IMR-90 (cell line): ENCODE measurements at regions not wholly inside any gene's neighbourhood (a gene's known extent, or its start where the extent isn't known, plus 50 kb on each side); places are given as distances from the start of the nearest gene placed in this dataset.

ENCODE experiments used
- ATAC-seq: fragments of 200-7000 bp; cut with Tn5 transposase; 2 replicates; pipeline ENCODE4 v1.9.1; 2020; ENCODE audit warnings: low read depth, mild to moderate bottlenecking, moderate library complexity
- BruUV-seq: library from RNA; stranded (reverse); fragments of 400-500 nt; replicated peaks from 2 replicates; lab custom pipeline; 2021; lab: Mats Ljungman, UMichigan
- CTCF ChIA-PET: fragments of 300-600 bp; formaldehyde crosslinking; extraction: SDS; loops from one replicate; lab custom pipeline; 2021; ENCODE audit warnings: antibody characterized with exemption; lab: Yijun Ruan, JAX
- POLR2A ChIA-PET: fragments of 300-600 bp; sonication (Branson Sonifier 250); formaldehyde crosslinking; loops from one replicate; lab custom pipeline; 2022; ENCODE audit warnings: antibody characterized with exemption; ENCODE audit not compliant: unreplicated experiment; lab: Charles Lee
- DNase-seq: peaks from one replicate; pipeline ENCODE4 v3.0.0; 2013
- H2AFZ ChIP-seq: replicated peaks from 2 replicates; pipeline ENCODE3; 2013; ENCODE audit warnings: low read length, mild to moderate bottlenecking; ENCODE audit not compliant: poor library complexity
- H2AK5ac ChIP-seq: 2 replicates; pipeline ENCODE4 v1.6.1; 2013; ENCODE audit warnings: low read depth, low read length, inconsistent platforms
- H2AK9ac ChIP-seq: replicated peaks from 2 replicates; pipeline ENCODE3; 2013; ENCODE audit warnings: mild to moderate bottlenecking, low read depth, low read length, moderate library complexity; ENCODE audit not compliant: poor library complexity
- H2BK120ac ChIP-seq: 2 replicates; pipeline ENCODE4 v1.6.1; 2013; ENCODE audit warnings: low read depth, low read length, inconsistent platforms
- H2BK15ac ChIP-seq: 3 replicates; pipeline ENCODE4 v1.6.1; 2013; ENCODE audit warnings: low read depth, low read length, inconsistent platforms
- H2BK20ac ChIP-seq: 2 replicates; pipeline ENCODE4 v1.6.1; 2013; ENCODE audit warnings: low read depth, mild to moderate bottlenecking, inconsistent platforms, low read length, moderate library complexity
- H2BK5ac ChIP-seq: 2 replicates; pipeline ENCODE4 v1.6.1; 2013; ENCODE audit warnings: mild to moderate bottlenecking, low read depth, low read length, inconsistent platforms; ENCODE audit not compliant: poor library complexity, severe bottlenecking
- H3K14ac ChIP-seq: replicated peaks from 2 replicates; pipeline ENCODE4 v1.6.1; 2013; ENCODE audit warnings: low read depth, low read length, inconsistent platforms
- H3K18ac ChIP-seq: 2 replicates; pipeline ENCODE4 v1.6.1; 2013; ENCODE audit warnings: low read depth, low read length, control low read depth
- H3K23ac ChIP-seq: 2 replicates; pipeline ENCODE4 v1.6.1; 2013; ENCODE audit warnings: low read depth, low read length, inconsistent platforms
- H3K27ac ChIP-seq: 2 replicates; pipeline ENCODE4 v1.5.1; 2013; ENCODE audit warnings: mild to moderate bottlenecking, control low read depth, low read length; ENCODE audit not compliant: insufficient read depth
- H3K27me3 ChIP-seq: 2 replicates; pipeline ENCODE4 v1.6.1; 2013; ENCODE audit warnings: low read length; ENCODE audit not compliant: control insufficient read depth, insufficient read depth
- H3K36me3 ChIP-seq: 2 replicates; pipeline ENCODE4 v1.6.1; 2013; ENCODE audit warnings: low read length, mixed read lengths; ENCODE audit not compliant: control insufficient read depth, insufficient read depth
- H3K4ac ChIP-seq: 2 replicates; pipeline ENCODE4 v1.6.1; 2013; ENCODE audit warnings: low read depth, low read length, inconsistent platforms
- H3K4me1 ChIP-seq: 2 replicates; pipeline ENCODE4 v1.6.1; 2013; ENCODE audit warnings: low read length, mixed read lengths; ENCODE audit not compliant: control insufficient read depth, insufficient read depth
- H3K4me2 ChIP-seq: 2 replicates; pipeline ENCODE4 v1.6.1; 2013; ENCODE audit warnings: low read depth, mild to moderate bottlenecking, control low read depth, low read length, moderate library complexity
- H3K4me3 ChIP-seq: 2 replicates; pipeline ENCODE4 v1.5.1; 2013; ENCODE audit warnings: low read depth, mild to moderate bottlenecking, control low read depth, low read length, moderate library complexity; ENCODE audit not compliant: insufficient read depth
- H3K56ac ChIP-seq: 2 replicates; pipeline ENCODE4 v1.6.1; 2013; ENCODE audit warnings: low read length, inconsistent platforms; ENCODE audit not compliant: insufficient read depth; ENCODE audit errors: extremely low read depth
- H3K79me1 ChIP-seq, 2 experiments: 2 replicates each; pipeline ENCODE4 v1.6.1; 2013; ENCODE audit warnings: low read length in 2 of 2, inconsistent platforms in 1 of 2, low read depth in 1 of 2
- H3K9ac ChIP-seq: 2 replicates; pipeline ENCODE4 v1.6.1; 2013; ENCODE audit warnings: low read depth, low read length, control low read depth
- H3K9me1 ChIP-seq: 2 replicates; pipeline ENCODE4 v1.6.1; 2013; ENCODE audit warnings: low read length, inconsistent platforms; ENCODE audit not compliant: insufficient read depth
- H3K9me3 ChIP-seq: 2 replicates; pipeline ENCODE4 v1.6.1; 2013; ENCODE audit warnings: low read length; ENCODE audit not compliant: control insufficient read depth, insufficient read depth
- H4K20me1 ChIP-seq: 2 replicates; pipeline ENCODE4 v1.6.1; 2013; ENCODE audit warnings: low read length, inconsistent platforms; ENCODE audit not compliant: insufficient read depth
- H4K5ac ChIP-seq: 2 replicates; pipeline ENCODE4 v1.6.1; 2013; ENCODE audit warnings: mild to moderate bottlenecking, low read depth, low read length, control low read depth
- H4K8ac ChIP-seq, 2 experiments: 2 replicates each; pipeline ENCODE4 v1.6.1; 2013; ENCODE audit warnings: low read depth in 2 of 2, low read length in 2 of 2, control low read depth in 1 of 2, inconsistent platforms in 1 of 2
- H4K91ac ChIP-seq: 2 replicates; pipeline ENCODE4 v1.6.1; 2013; ENCODE audit warnings: low read depth, low read length, inconsistent platforms; ENCODE audit not compliant: insufficient read depth
- BHLHE40 ChIP-seq: fragments of 150-350 bp; IDR thresholded peaks from 2 replicates; pipeline ENCODE4 v1.6.1; 2016; ENCODE audit warnings: mild to moderate bottlenecking, low read depth, low read length
- CEBPB ChIP-seq: IDR thresholded peaks from 2 replicates; pipeline ENCODE4 v1.6.1; 2012; ENCODE audit warnings: low read depth, low read length, improper control_type of control experiment
- CHD1 ChIP-seq: IDR thresholded peaks from 2 replicates; pipeline ENCODE4 v1.6.1; 2012; ENCODE audit warnings: low read depth, low read length, improper control_type of control experiment
- CTCF ChIP-seq: conservative IDR thresholded peaks from 2 replicates; pipeline ENCODE4 v1.5.1; 2012; ENCODE audit warnings: mild to moderate bottlenecking, low read depth, low read length, improper control_type of control experiment
- ELK1 ChIP-seq: fragments of 150-350 bp; IDR thresholded peaks from 2 replicates; pipeline ENCODE4 v1.6.1; 2016; ENCODE audit warnings: low read depth, mild to moderate bottlenecking, low read length, moderate library complexity, borderline replicate concordance
- MXI1 ChIP-seq: IDR thresholded peaks from 2 replicates; pipeline ENCODE4 v1.6.1; 2012; ENCODE audit warnings: low read depth, mild to moderate bottlenecking, low read length, moderate library complexity, borderline replicate concordance
- NFE2L2 ChIP-seq: fragments of 150-350 bp; IDR thresholded peaks from 2 replicates; pipeline ENCODE4 v1.6.1; 2016; ENCODE audit warnings: low read depth, mild to moderate bottlenecking, low read length
- POLR2A ChIP-seq: IDR thresholded peaks from 2 replicates; pipeline ENCODE4 v1.6.1; 2012; ENCODE audit warnings: mild to moderate bottlenecking, low read depth, low read length
- RAD21 ChIP-seq: IDR thresholded peaks from 2 replicates; pipeline ENCODE4 v1.6.1; 2012; ENCODE audit warnings: low read length, improper control_type of control experiment
- RFX5 ChIP-seq: IDR thresholded peaks from 2 replicates; pipeline ENCODE4 v1.8.0; 2012; ENCODE audit warnings: low read depth, mild to moderate bottlenecking, low read length, moderate library complexity
- SMC3 ChIP-seq: fragments of 150-350 bp; IDR thresholded peaks from 2 replicates; pipeline ENCODE4 v1.6.1; 2016; ENCODE audit warnings: low read depth, mild to moderate bottlenecking, antibody characterized with exemption, low read length, moderate library complexity
- USF2 ChIP-seq: fragments of 150-350 bp; IDR thresholded peaks from 2 replicates; pipeline ENCODE4 v1.6.1; 2017; ENCODE audit warnings: mild to moderate bottlenecking, antibody characterized with exemption, low read length, low read depth
- WGBS, 2 experiments: methylation state at CpG; one replicate each; pipeline versions ENCODE4 v1.1.5 to v1.1.7; 2013; ENCODE audit warnings: missing lambda C conversion rate in 2 of 2; ENCODE audit not compliant: insufficient read length in 1 of 2; ENCODE audit errors: extremely low coverage in 2 of 2; 5-methylcytosine and 5-hydroxymethylcytosine counted together
- dilution Hi-C: fragments of 300-500 bp; cut with HindIII; formaldehyde crosslinking; loops from one replicate; pipeline ENCODE4 v1.14.3; 2018; ENCODE audit warnings: low sequenced_read_pairs; ENCODE audit not compliant: unreplicated experiment
- in situ Hi-C: fragments of 300-500 bp; cut with MboI; formaldehyde crosslinking; loops from 3 replicates; pipeline ENCODE4 v1.14.3; 2019; ENCODE audit warnings: low sequenced_read_pairs, inconsistent platforms, mixed read lengths
- intact Hi-C: fragments of 100-400 bp; cut with micrococcal nuclease; formaldehyde crosslinking; loops from 2 replicates; pipeline ENCODE4 v1.10.0; 2022

GRCh38 chr2:199025146-199025545 lies 432.6 kb downstream of the SATB2 start:
- no peaks in the 10 kb centered on the region for H3K27me3 ChIP-seq
- no CpG with 5 or more reads among the region's 3 CpGs for WGBS, 2 experiments
- no peak overlapping the region for H3K14ac ChIP-seq
- H4K91ac ChIP-seq = no peak overlapping the region
- no peak overlapping the region for H4K5ac ChIP-seq
- no peak overlapping the region for H3K4me3 ChIP-seq
- H2AK9ac ChIP-seq = no peak overlapping the region
- no peak overlapping the region for H2BK20ac ChIP-seq
- H3K4ac ChIP-seq = no peak overlapping the region
- ChIA-PET CTCF (no interaction called here), POLR2A (no interaction called here)
- no peaks in the 10 kb centered on the region for H4K20me1 ChIP-seq
- H3K23ac ChIP-seq = no peak overlapping the region
- no peak overlapping the region for H2AFZ ChIP-seq
- ATAC-seq (no peak), DNase-seq (no peak)
- intact Hi-C loops (loop anchor here (10.0 kb wide), 1 partner anchor 710 kb away; no protein-coding TSS in a partner anchor), dilution Hi-C loops (no loop called here), in situ Hi-C loops (no loop called here)
- H3K27ac ChIP-seq = no peak overlapping the region
- no peak overlapping the region for H2BK15ac ChIP-seq
- H3K4me1 ChIP-seq = no peaks in the 10 kb centered on the region
- TF ChIP-seq SMC3 (no peak), CTCF (no peak), RFX5 (no peak), POLR2A (no peak), BHLHE40 (no peak), USF2 (no peak), ELK1 (no peak), NFE2L2 (no peak), MXI1 (no peak), RAD21 (no peak), CEBPB (no peak), CHD1 (no peak)
- H3K36me3 ChIP-seq = no peaks in the 10 kb centered on the region
- no TSS peak for BruUV-seq
- H3K9me3 ChIP-seq = no peaks in the 10 kb centered on the region
- H3K79me1 ChIP-seq = no peaks in the 10 kb centered on the region
- no peaks in the 10 kb centered on the region for H3K9me1 ChIP-seq
- H2BK5ac ChIP-seq = no peak overlapping the region
- H2BK120ac ChIP-seq = no peak overlapping the region
- H3K4me2 ChIP-seq = no peak overlapping the region
- H3K9ac ChIP-seq = no peak overlapping the region
- H2AK5ac ChIP-seq = no peak overlapping the region
- H3K18ac ChIP-seq = no peak overlapping the region
- no peak overlapping the region for H4K8ac ChIP-seq
- H3K56ac ChIP-seq = no peak overlapping the region
